ENCODE measurements at regions not wholly inside any gene's neighbourhood (a gene's known extent, or its start where the extent isn't known, plus 50 kb on each side); places are given as distances from the start of the nearest gene placed in this dataset.

GRCh38 chr4:35565640-35566039 is 678.7 kb downstream of the ARAP2 start:
- 89% methylated on average over 3 of the region's 3 CpGs for WGBS (ENCODE audit: insufficient coverage)
- Mint-ChIP-seq H3K36me3 (no peaks in the 10 kb centered on the region), H3K4me3 (no peak overlapping the region), H3K4me1 (no peaks in the 10 kb centered on the region), H3K27ac (no peak overlapping the region), H3K27me3 (ENCODE audit: low read depth in 2 of 2) (no peaks in the 10 kb centered on the region), H3K9me3 (peaks cover 0 to 2% of the 10 kb centered on the region in 2 donors)
- DNase-seq (no peak), ATAC-seq (no peak)
- Histone ChIP-seq H3K27ac (ENCODE audit: low read length) (no peak overlapping the region), H3K27me3 (ENCODE audit: control insufficient read depth, insufficient read depth, low read length) (no peaks in the 10 kb centered on the region), H3K4me1 (ENCODE audit: control insufficient read depth, insufficient read depth, low read length) (no peaks in the 10 kb centered on the region), H3K4me3 (ENCODE audit: low read length) (no peak overlapping the region), H3K9me3 (ENCODE audit: control insufficient read depth, insufficient read depth, low read length) (no peaks in the 10 kb centered on the region), H3K36me3 (ENCODE audit: control insufficient read depth, insufficient read depth, low read length) (no peaks in the 10 kb centered on the region)
- intact Hi-C loops (cut with micrococcal nuclease): no loop called here
- TF ChIP-seq CTCF (IDR thresholded peaks at IDR 0.05): no peak

- Histone ChIP-seq H3K27ac (ENCODE audit: low read length) (no peak overlapping the region), H3K4me3 (ENCODE audit: low read length) (no peak overlapping the region), H3K36me3 (ENCODE audit: control insufficient read depth, insufficient read depth, low read length) (no peaks in the 10 kb centered on the region), H3K9me3 (ENCODE audit: control insufficient read depth, insufficient read depth, low read length) (no peaks in the 10 kb centered on the region), H3K4me1 (ENCODE audit: control insufficient read depth, insufficient read depth, low read length) (no peaks in the 10 kb centered on the region), H3K27me3 (ENCODE audit: control insufficient read depth, insufficient read depth, low read length) (no peaks in the 10 kb centered on the region)
- Mint-ChIP-seq H3K4me3 (no peak overlapping the region), H3K27ac (no peak overlapping the region), H3K4me1 (no peaks in the 10 kb centered on the region), H3K9me3 (peaks cover 4 to 6% of the 10 kb centered on the region in 2 donors), H3K36me3 (no peaks in the 10 kb centered on the region), H3K27me3 (ENCODE audit: low read depth in 2 of 2) (no peaks in the 10 kb centered on the region)
- no peak for DNase-seq
- no peak for ATAC-seq
- intact Hi-C loops (cut with micrococcal nuclease): no loop called here
- TF ChIP-seq CTCF (IDR thresholded peaks at IDR 0.05): no peak
Observed at GRCh38 chr4:35591035-35591434, 653.3 kb downstream of the ARAP2 start.

- Mint-ChIP-seq H3K27ac (no peak overlapping the region), H3K9me3 (peaks cover 0 to 5% of the 10 kb centered on the region in 2 donors), H3K27me3 (ENCODE audit: low read depth in 2 of 2) (no peaks in the 10 kb centered on the region), H3K4me3 (no peak overlapping the region), H3K36me3 (no peaks in the 10 kb centered on the region), H3K4me1 (no peaks in the 10 kb centered on the region)
- no peak for TF ChIP-seq CTCF (IDR thresholded peaks at IDR 0.05)
- Histone ChIP-seq H3K36me3 (ENCODE audit: control insufficient read depth, insufficient read depth, low read length) (no peaks in the 10 kb centered on the region), H3K27ac (ENCODE audit: low read length) (no peak overlapping the region), H3K4me3 (ENCODE audit: low read length) (no peak overlapping the region), H3K27me3 (ENCODE audit: control insufficient read depth, insufficient read depth, low read length) (no peaks in the 10 kb centered on the region), H3K4me1 (ENCODE audit: control insufficient read depth, insufficient read depth, low read length) (no peaks in the 10 kb centered on the region), H3K9me3 (ENCODE audit: control insufficient read depth, insufficient read depth, low read length) (no peaks in the 10 kb centered on the region)
- DNase-seq: no peak
- WGBS (ENCODE audit: insufficient coverage): 98% methylated on average over 2 of the region's 3 CpGs
- no peak for ATAC-seq
- intact Hi-C loops (cut with micrococcal nuclease): no loop called here
Observed at GRCh38 chr4:35604252-35604651, 640.1 kb downstream of the ARAP2 start.

GRCh38 chr4:35604724-35605123 is 639.6 kb downstream of the ARAP2 start:
- peaks cover 0 to 5% of the 10 kb centered on the region in 2 donors for H3K9me3 Mint-ChIP-seq
- TF ChIP-seq CTCF (IDR thresholded peaks at IDR 0.05): no peak
- H3K27me3 Mint-ChIP-seq (ENCODE audit: low read depth in 2 of 2): no peaks in the 10 kb centered on the region
- Histone ChIP-seq H3K9me3 (ENCODE audit: control insufficient read depth, insufficient read depth, low read length) (no peaks in the 10 kb centered on the region), H3K4me1 (ENCODE audit: control insufficient read depth, insufficient read depth, low read length) (no peaks in the 10 kb centered on the region), H3K27me3 (ENCODE audit: control insufficient read depth, insufficient read depth, low read length) (no peaks in the 10 kb centered on the region), H3K36me3 (ENCODE audit: control insufficient read depth, insufficient read depth, low read length) (no peaks in the 10 kb centered on the region), H3K4me3 (ENCODE audit: low read length) (no peak overlapping the region), H3K27ac (ENCODE audit: low read length) (no peak overlapping the region)
- no peak overlapping the region for H3K27ac Mint-ChIP-seq
- intact Hi-C loops (cut with micrococcal nuclease): no loop called here
- no peak for DNase-seq
- no peak overlapping the region for H3K4me3 Mint-ChIP-seq
- H3K36me3 Mint-ChIP-seq: no peaks in the 10 kb centered on the region
- no peak for ATAC-seq
- H3K4me1 Mint-ChIP-seq: no peaks in the 10 kb centered on the region
- WGBS (ENCODE audit: insufficient coverage): no CpG with 5 or more reads among the region's 1 CpG

Data from natural killer cell (primary cell).